Spleen (tissue), 11 donors: ENCODE measurements at regions not wholly inside any gene's neighbourhood (a gene's known extent, or its start where the extent isn't known, plus 50 kb on each side); places are given as distances from the start of the nearest gene placed in this dataset.

Source experiments
- DNase-seq: peaks from one replicate; pipeline ENCODE4 v3.0.0-alpha.2; 2020
- H3K27ac ChIP-seq, 8 donors: fragments of 200-600 bp; sonication (generic) in 7 of 8; 1 replicate in 4 of 8; 2 replicates in 4 of 8; pipeline versions ENCODE4 v1.5.0 to v1.8.0; 2016 to 2021; ENCODE audit warnings: inconsistent platforms in 4 of 8, mild to moderate bottlenecking in 4 of 8, moderate library complexity in 1 of 8
- H3K27me3 ChIP-seq, 7 donors: fragments of 200-600 bp; sonication (generic) in 6 of 7; replicated peaks in 1 of 7; 1 replicate in 4 of 7; 2 replicates in 3 of 7; pipeline versions ENCODE4 v1.5.0 to v1.8.0; 2016 to 2021; ENCODE audit warnings: inconsistent platforms in 3 of 7, mild to moderate bottlenecking in 1 of 7
- H3K36me3 ChIP-seq, 6 donors: fragments of 200-600 bp; sonication (generic) in 5 of 6; 1 replicate in 4 of 6; 2 replicates in 2 of 6; pipeline versions ENCODE4 v1.5.0 to v1.8.0; 2016 to 2021; ENCODE audit warnings: inconsistent platforms in 2 of 6
- H3K4me1 ChIP-seq, 6 donors: fragments of 200-600 bp; sonication (generic) in 5 of 6; 1 replicate in 3 of 6; 2 replicates in 3 of 6; pipeline versions ENCODE4 v1.5.0 to v1.8.0; 2016 to 2021; ENCODE audit warnings: inconsistent platforms in 3 of 6
- H3K4me3 ChIP-seq, 8 donors: fragments of 200-600 bp; sonication (generic) in 7 of 8; 1 replicate in 4 of 8; 2 replicates in 4 of 8; pipeline versions ENCODE4 v1.5.0 to v1.8.0; 2016 to 2021; ENCODE audit warnings: inconsistent platforms in 4 of 8, mild to moderate bottlenecking in 4 of 8, moderate library complexity in 2 of 8
- H3K9me3 ChIP-seq, 8 donors: fragments of 200-600 bp; sonication (generic) in 7 of 8; 1 replicate in 4 of 8; 2 replicates in 4 of 8; pipeline versions ENCODE4 v1.5.0 to v1.8.0; 2016 to 2021; ENCODE audit warnings: inconsistent platforms in 4 of 8
- CTCF ChIP-seq, 11 experiments: fragments of 200-600 bp in 7 of 11; fragments of 450-650 bp in 4 of 11; sonication (generic) in 4 of 11; IDR thresholded peaks in 8 of 11; conservative IDR thresholded peaks in 3 of 11; 1 replicate in 7 of 11; 2 replicates in 4 of 11; pipeline versions ENCODE4 v1.4.0 to v1.8.0; 2016 to 2021; ENCODE audit warnings: antibody characterized with exemption in 11 of 11, inconsistent platforms in 4 of 11, mild to moderate bottlenecking in 1 of 11
- POLR2A ChIP-seq, 3 donors: fragments of 450-650 bp; IDR thresholded peaks; one replicate each; pipeline ENCODE4 v1.5.1; 2017; ENCODE audit warnings: antibody characterized with exemption in 3 of 3, mild to moderate bottlenecking in 1 of 3
- POLR2AphosphoS5 ChIP-seq, 3 donors: sonication (generic); formaldehyde crosslinking; IDR thresholded peaks; one replicate each; pipeline ENCODE4 v1.5.1; 2017; ENCODE audit warnings: antibody characterized with exemption in 3 of 3
- WGBS, 5 donors: extraction: QIAGEN DNeasy Blood & Tissue Kit in 3 of 5; methylation state at CpG; one replicate each; pipeline versions ENCODE4 v1.1.5 to v1.1.7; 2013 to 2018; 5-methylcytosine and 5-hydroxymethylcytosine counted together
- intact Hi-C: fragments of 100-400 bp; cut with DNase I; formaldehyde crosslinking; loops from one replicate; pipeline ENCODE4 v1.15.0; 2023; ENCODE audit warnings: low total_unique reads
- donor health status: healthy with polysubstance abuse.
- donor health status: DM: no; HTN: no; CAD: no; lungs with moderate emphysema.
- donor health status: DM: no; HTN: no; CAD: no.
- donor health status: Bipolar disorder and iron deficiency.
- donor health status: healthy.
- donor health status: DM: no; HTN: no; CAD: no.
- donor health status: DM: yes; HTN: yes; CAD: no.

- no peaks in the 10 kb centered on the region for H3K4me1 ChIP-seq
- intact Hi-C loops: no loop called here
- no peaks in the 10 kb centered on the region for H3K36me3 ChIP-seq
- H3K9me3 ChIP-seq: peaks cover 0 to 10% (median 0%) of the 10 kb centered on the region in 8 donors
- peaks cover 0 to 75% (median 12%) of the 10 kb centered on the region in 7 donors for H3K27me3 ChIP-seq
- 80 to 89% (median 86%) methylated on average over 4 of the region's 4 CpGs for WGBS, 5 donors
- no peak for DNase-seq
- no peak overlapping the region for H3K4me3 ChIP-seq
- H3K27ac ChIP-seq: no peak overlapping the region
- TF ChIP-seq POLR2AphosphoS5 (IDR thresholded peaks at IDR 0.05) (no peak), POLR2A (IDR thresholded peaks at IDR 0.05) (no peak), CTCF (IDR thresholded peaks at IDR 0.05 in 8 of 11, conservative IDR thresholded peaks at IDR 0.05 in 3 of 11) (no peak)
Measured at GRCh38 chr1:5613900-5614299, 378.3 kb downstream of the NPHP4 start.

- DNase-seq: no peak
- WGBS, 5 donors: 69 to 90% (median 87%) methylated on average over 3 of the region's 3 CpGs
- Histone ChIP-seq H3K4me1 (no peaks in the 10 kb centered on the region), H3K27ac (no peak overlapping the region), H3K4me3 (no peak overlapping the region), H3K36me3 (no peaks in the 10 kb centered on the region), H3K27me3 (peaks cover 0 to 71% (median 12%) of the 10 kb centered on the region in 7 donors), H3K9me3 (peaks cover 0 to 16% (median 0%) of the 10 kb centered on the region in 8 donors)
- no peak for TF ChIP-seq POLR2A (IDR thresholded peaks at IDR 0.05)
- TF ChIP-seq POLR2AphosphoS5 (IDR thresholded peaks at IDR 0.05): no peak
- no peak for TF ChIP-seq CTCF (IDR thresholded peaks at IDR 0.05 in 8 of 11, conservative IDR thresholded peaks at IDR 0.05 in 3 of 11)
- intact Hi-C loops: no loop called here
Measured at GRCh38 chr1:5611851-5612250, 380.4 kb downstream of the NPHP4 start.

GRCh38 chr1:5611431-5611830, 380.8 kb downstream of the NPHP4 start:
- peaks cover 0 to 16% (median 0%) of the 10 kb centered on the region in 8 donors for H3K9me3 ChIP-seq
- H3K4me1 ChIP-seq: no peaks in the 10 kb centered on the region
- intact Hi-C loops: no loop called here
- no peak for DNase-seq
- 82 to 97% (median 95%) methylated on average over 2 of the region's 2 CpGs for WGBS, 5 donors
- H3K4me3 ChIP-seq: no peak overlapping the region
- TF ChIP-seq CTCF (IDR thresholded peaks at IDR 0.05 in 8 of 11, conservative IDR thresholded peaks at IDR 0.05 in 3 of 11) (no peak), POLR2AphosphoS5 (IDR thresholded peaks at IDR 0.05) (no peak), POLR2A (IDR thresholded peaks at IDR 0.05) (no peak)
- H3K27me3 ChIP-seq: peaks cover 0 to 67% (median 12%) of the 10 kb centered on the region in 7 donors
- no peak overlapping the region for H3K27ac ChIP-seq
- H3K36me3 ChIP-seq: no peaks in the 10 kb centered on the region

GRCh38 chr1:5610432-5610831, 381.8 kb downstream of the NPHP4 start:
- DNase-seq: no peak
- WGBS, 5 donors: 81 to 96% (median 90%) methylated on average over 1 of the region's 1 CpG
- TF ChIP-seq POLR2A (IDR thresholded peaks at IDR 0.05) (no peak), POLR2AphosphoS5 (IDR thresholded peaks at IDR 0.05) (no peak), CTCF (IDR thresholded peaks at IDR 0.05 in 8 of 11, conservative IDR thresholded peaks at IDR 0.05 in 3 of 11) (no peak)
- peaks cover 0 to 16% (median 0%) of the 10 kb centered on the region in 8 donors for H3K9me3 ChIP-seq
- no peak overlapping the region for H3K4me3 ChIP-seq
- no peak overlapping the region for H3K27ac ChIP-seq
- H3K36me3 ChIP-seq: no peaks in the 10 kb centered on the region
- no peaks in the 10 kb centered on the region for H3K4me1 ChIP-seq
- intact Hi-C loops: no loop called here
- peaks cover 0 to 57% (median 6%) of the 10 kb centered on the region in 7 donors for H3K27me3 ChIP-seq
